ENCODE measurements at regions not wholly inside any gene's neighbourhood (a gene's known extent, or its start where the extent isn't known, plus 50 kb on each side); places are given as distances from the start of the nearest gene placed in this dataset.

DNA sequence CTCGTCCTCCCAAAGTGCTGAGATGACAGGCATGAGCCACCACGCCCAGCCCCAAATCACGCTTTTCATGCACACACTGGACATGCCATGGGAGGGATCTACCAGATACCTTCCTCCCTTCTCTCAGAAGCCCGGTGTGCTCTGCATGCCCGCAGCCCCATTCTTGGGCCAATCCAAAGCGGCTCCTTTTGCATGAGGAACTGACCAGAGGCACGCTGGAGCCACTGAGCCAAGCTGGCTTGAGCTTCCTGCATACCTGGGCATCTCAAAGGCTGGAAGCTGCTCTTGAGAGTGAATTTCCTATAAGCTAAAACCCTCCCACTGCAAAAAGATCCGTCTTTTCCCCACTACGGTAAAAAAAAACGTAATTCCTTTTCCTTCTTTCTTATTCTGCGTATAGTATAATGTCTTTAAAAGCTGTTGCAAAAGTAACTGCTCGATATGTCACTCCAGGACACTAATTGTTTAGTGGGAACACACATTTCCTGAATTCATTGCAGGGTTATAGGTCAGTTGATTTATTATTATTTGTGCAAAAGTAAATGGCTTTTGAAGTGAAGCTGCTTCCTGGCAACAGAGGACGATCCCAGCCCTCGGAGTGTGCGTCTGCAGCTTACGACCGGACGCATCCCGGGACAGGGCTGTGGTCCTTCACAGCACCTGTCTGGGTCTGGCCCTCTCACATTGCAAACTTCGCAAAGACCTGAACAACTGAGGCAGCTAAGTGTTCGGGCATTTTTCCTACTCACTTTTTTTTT lies 61.8 kb upstream of the ETS2 start:
- Histone ChIP-seq H3K36me3 (ENCODE audit: control insufficient read depth in 2 of 2, insufficient read depth in 1 of 2, low read length in 2 of 2) (no peaks in the 10 kb centered on the region), H3K27ac (ENCODE audit: extremely low read depth, low read depth, low read length) (no peak overlapping the region), H3K9me3 (ENCODE audit: control insufficient read depth, insufficient read depth, low read depth, low read length) (no peaks in the 10 kb centered on the region), H3K4me3 (ENCODE audit: low read depth, low read length) (no peak overlapping the region), H3K4me1 (ENCODE audit: control insufficient read depth, insufficient read depth, low read length) (no peaks in the 10 kb centered on the region)
- POLR2A ChIA-PET, result no interaction called here
- TF ChIP-seq ZNF645 (tag by site-specific recombination; IDR thresholded peaks at IDR 0.05) (no peak), ZNF560 (tag by site-specific recombination; IDR thresholded peaks at IDR 0.05; ENCODE audit: borderline replicate concordance) (no peak), ZBTB44 (tag by site-specific recombination; IDR thresholded peaks at IDR 0.05) (no peak), ZNF777 (tag by site-specific recombination; IDR thresholded peaks at IDR 0.05; ENCODE audit: borderline replicate concordance) (no peak), ZSCAN30 (tag by site-specific recombination; IDR thresholded peaks at IDR 0.05) (no peak), ZNF394 (tag by site-specific recombination; IDR thresholded peaks at IDR 0.05; ENCODE audit: borderline replicate concordance) (no peak), ZNF202 (tag by site-specific recombination; IDR thresholded peaks at IDR 0.05; ENCODE audit: borderline replicate concordance) (no peak), ZNF174 (tag by site-specific recombination; IDR thresholded peaks at IDR 0.05) (no peak), IKZF3 (tag by site-specific recombination; IDR thresholded peaks at IDR 0.05) (no peak), ZNF529 (tag by site-specific recombination; IDR thresholded peaks at IDR 0.05; ENCODE audit: insufficient replicate concordance) (no peak), ZBTB21 (tag by site-specific recombination; IDR thresholded peaks at IDR 0.05) (no peak), ZNF133 (tag by site-specific recombination; IDR thresholded peaks at IDR 0.05) (no peak), ZBTB1 (tag by site-specific recombination; IDR thresholded peaks at IDR 0.05) (no peak), ZNF549 (tag by site-specific recombination; IDR thresholded peaks at IDR 0.05) (no peak), ZNF16 (tag by site-specific recombination; IDR thresholded peaks at IDR 0.05; ENCODE audit: low read depth) (no peak)
- TF ChIP-seq, protein P1, sequence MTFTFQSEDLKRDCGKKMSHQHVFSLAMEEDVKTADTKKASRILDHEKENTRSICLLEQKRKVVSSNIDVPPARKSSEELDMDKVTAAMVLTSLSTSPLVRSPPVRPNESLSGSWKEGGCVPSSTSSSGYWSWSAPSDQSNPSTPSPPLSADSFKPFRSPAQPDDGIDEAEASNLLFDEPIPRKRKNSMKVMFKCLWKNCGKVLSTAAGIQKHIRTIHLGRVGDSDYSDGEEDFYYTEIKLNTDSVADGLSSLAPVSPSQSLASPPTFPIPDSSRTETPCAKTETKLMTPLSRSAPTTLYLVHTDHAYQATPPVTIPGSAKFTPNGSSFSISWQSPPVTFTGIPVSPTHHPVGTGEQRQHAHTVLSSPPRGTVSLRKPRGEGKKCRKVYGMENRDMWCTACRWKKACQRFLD (tag by site-specific recombination; IDR thresholded peaks at IDR 0.05), result no peak
- CTCF ChIA-PET, result interaction anchor here (0.6 to 1.2 kb wide), 4 partner anchors 12 to 1644 kb away, joined by 3 to 6 read pairs (median 4); no protein-coding TSS in a partner anchor

DNA sequence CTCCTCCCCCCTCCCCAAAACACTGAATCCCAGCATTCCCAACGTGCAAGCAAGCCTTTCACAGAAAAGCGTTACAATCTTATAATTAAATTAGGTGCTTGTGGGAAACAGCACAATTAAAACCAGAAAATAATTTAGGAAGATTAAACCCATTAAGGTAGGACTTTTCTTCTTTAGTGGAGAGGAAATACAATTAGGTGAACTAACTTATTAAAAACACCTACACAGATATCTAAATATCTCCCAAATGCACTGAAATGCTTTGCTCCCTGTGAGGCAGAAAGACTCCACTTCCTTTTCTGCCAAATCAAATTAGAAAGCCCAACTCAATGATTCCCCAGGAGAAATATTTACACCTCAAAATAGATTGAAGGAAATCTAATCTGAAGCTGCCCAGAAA lies 60.9 kb upstream of the ETS2 start:
- Histone ChIP-seq H3K27ac (ENCODE audit: extremely low read depth, low read depth, low read length) (no peak overlapping the region), H3K4me1 (ENCODE audit: control insufficient read depth, insufficient read depth, low read length) (no peaks in the 10 kb centered on the region), H3K9me3 (ENCODE audit: control insufficient read depth, insufficient read depth, low read depth, low read length) (no peaks in the 10 kb centered on the region), H3K4me3 (ENCODE audit: low read depth, low read length) (no peak overlapping the region), H3K36me3 (ENCODE audit: control insufficient read depth in 2 of 2, insufficient read depth in 1 of 2, low read length in 2 of 2) (no peaks in the 10 kb centered on the region)
- ChIA-PET POLR2A (no interaction called here), CTCF (interaction anchor here (1.2 kb wide), 1 partner anchor 14 kb away, joined by 6 read pairs; no protein-coding TSS in a partner anchor)
- TF ChIP-seq ZNF48 (tag by site-specific recombination; IDR thresholded peaks at IDR 0.05) (no peak), ZNF629 (tag by site-specific recombination; IDR thresholded peaks at IDR 0.05) (no peak), ZNF660 (tag by site-specific recombination; IDR thresholded peaks at IDR 0.05) (no peak), ZBTB1 (tag by site-specific recombination; IDR thresholded peaks at IDR 0.05) (no peak), KLF8 (tag by site-specific recombination; IDR thresholded peaks at IDR 0.05) (no peak), ZNF311 (tag by site-specific recombination; IDR thresholded peaks at IDR 0.05; ENCODE audit: borderline replicate concordance) (no peak), ZNF23 (tag by site-specific recombination; IDR thresholded peaks at IDR 0.05; ENCODE audit: borderline replicate concordance) (no peak), TRIM28 (IDR thresholded peaks at IDR 0.05; ENCODE audit: borderline replicate concordance, low read length) (no peak), ZFP37 (tag by site-specific recombination; IDR thresholded peaks at IDR 0.05) (no peak), OVOL3 (tag by site-specific recombination; IDR thresholded peaks at IDR 0.05) (no peak)
- TF ChIP-seq, protein P2, sequence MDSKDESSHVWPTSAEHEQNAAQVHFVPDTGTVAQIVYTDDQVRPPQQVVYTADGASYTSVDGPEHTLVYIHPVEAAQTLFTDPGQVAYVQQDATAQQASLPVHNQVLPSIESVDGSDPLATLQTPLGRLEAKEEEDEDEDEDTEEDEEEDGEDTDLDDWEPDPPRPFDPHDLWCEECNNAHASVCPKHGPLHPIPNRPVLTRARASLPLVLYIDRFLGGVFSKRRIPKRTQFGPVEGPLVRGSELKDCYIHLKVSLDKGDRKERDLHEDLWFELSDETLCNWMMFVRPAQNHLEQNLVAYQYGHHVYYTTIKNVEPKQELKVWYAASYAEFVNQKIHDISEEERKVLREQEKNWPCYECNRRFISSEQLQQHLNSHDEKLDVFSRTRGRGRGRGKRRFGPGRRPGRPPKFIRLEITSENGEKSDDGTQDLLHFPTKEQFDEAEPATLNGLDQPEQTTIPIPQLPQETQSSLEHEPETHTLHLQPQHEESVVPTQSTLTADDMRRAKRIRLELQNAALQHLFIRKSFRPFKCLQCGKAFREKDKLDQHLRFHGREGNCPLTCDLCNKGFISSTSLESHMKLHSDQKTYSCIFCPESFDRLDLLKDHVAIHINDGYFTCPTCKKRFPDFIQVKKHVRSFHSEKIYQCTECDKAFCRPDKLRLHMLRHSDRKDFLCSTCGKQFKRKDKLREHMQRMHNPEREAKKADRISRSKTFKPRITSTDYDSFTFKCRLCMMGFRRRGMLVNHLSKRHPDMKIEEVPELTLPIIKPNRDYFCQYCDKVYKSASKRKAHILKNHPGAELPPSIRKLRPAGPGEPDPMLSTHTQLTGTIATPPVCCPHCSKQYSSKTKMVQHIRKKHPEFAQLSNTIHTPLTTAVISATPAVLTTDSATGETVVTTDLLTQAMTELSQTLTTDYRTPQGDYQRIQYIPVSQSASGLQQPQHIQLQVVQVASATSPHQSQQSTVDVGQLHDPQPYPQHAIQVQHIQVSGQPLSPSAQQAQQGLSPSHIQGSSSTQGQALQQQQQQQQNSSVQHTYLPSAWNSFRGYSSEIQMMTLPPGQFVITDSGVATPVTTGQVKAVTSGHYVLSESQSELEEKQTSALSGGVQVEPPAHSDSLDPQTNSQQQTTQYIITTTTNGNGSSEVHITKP (tag by site-specific recombination; IDR thresholded peaks at IDR 0.05), result no peak
- TF ChIP-seq, protein P3, sequence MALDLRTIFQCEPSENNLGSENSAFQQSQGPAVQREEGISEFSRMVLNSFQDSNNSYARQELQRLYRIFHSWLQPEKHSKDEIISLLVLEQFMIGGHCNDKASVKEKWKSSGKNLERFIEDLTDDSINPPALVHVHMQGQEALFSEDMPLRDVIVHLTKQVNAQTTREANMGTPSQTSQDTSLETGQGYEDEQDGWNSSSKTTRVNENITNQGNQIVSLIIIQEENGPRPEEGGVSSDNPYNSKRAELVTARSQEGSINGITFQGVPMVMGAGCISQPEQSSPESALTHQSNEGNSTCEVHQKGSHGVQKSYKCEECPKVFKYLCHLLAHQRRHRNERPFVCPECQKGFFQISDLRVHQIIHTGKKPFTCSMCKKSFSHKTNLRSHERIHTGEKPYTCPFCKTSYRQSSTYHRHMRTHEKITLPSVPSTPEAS (tag by site-specific recombination; IDR thresholded peaks at IDR 0.05), result no peak
